Inflammatory macrophage (primary cell): ENCODE measurements at regions not wholly inside any gene's neighbourhood (a gene's known extent, or its start where the extent isn't known, plus 50 kb on each side); places are given as distances from the start of the nearest gene placed in this dataset.

Experiments
- DNase-seq, 2 donors: peaks; one replicate each; pipeline ENCODE4 v3.0.0-alpha.2; 2020 to 2022

DNA sequence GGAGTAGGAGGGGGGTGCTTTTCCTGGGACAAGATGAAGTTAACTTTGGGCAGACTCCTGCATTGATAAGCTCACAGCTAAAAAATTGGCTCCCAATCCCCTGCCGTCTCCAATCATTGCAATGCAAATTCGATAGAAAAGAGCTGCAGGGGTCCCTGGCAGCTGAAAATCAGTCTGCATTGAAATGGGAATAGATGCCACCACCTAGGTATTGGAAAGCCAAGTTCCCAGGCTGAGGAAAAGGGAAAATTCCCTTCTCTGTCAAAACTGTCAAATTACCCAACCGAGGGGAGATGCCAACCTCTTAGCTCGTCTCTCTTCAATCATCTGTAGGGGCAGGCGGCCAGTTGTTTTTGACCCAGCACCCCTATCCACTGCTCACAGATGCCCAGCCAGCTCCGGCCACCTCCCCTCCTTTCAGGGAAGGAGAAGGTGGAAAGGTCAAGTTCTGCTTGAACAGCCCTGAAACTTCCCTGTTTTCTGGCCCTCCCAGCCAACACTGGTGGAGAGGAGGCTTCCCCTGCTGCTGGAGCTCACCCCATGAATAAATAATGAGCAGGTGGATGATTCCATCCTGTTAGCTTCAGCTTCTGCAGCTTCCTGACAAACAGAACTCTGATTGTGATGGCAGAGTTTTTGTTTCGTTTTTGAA, 916.3 kb downstream of the TBC1D22A start:
- no peak for DNase-seq

DNA sequence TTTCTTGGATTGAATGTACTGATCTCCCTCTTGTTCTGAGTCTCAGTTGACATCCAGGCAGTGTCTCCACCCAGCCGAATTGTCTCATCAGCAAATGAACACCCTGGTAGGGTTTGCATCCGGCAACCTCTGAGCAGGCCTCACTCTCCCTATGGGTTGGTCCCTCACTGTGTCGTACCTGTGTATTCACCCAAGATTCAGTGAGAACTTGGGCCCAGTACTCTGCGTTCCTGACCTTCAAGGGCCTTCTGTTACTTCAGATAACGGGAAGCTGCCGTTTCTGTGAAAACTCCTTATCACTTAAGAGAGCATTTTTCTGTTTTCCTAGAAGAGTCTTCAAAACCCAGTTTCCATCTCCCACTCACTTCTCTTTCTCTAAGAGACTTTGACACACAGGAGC, 915.6 kb downstream of the TBC1D22A start:
- no peak for DNase-seq

GRCh38 chr22:47676685-47677084, 914.2 kb downstream of the TBC1D22A start:
- no peak for DNase-seq

GRCh38 chr22:47674600-47674999, 912.1 kb downstream of the TBC1D22A start:
- DNase-seq = no peak

GRCh38 chr22:47673557-47673956, 911.1 kb downstream of the TBC1D22A start:
- no peak for DNase-seq

GRCh38 chr22:47672526-47672925, 910.1 kb downstream of the TBC1D22A start:
- no peak for DNase-seq

- DNase-seq = no peak
Observed at GRCh38 chr22:47665151-47665550, 902.7 kb downstream of the TBC1D22A start.

DNA sequence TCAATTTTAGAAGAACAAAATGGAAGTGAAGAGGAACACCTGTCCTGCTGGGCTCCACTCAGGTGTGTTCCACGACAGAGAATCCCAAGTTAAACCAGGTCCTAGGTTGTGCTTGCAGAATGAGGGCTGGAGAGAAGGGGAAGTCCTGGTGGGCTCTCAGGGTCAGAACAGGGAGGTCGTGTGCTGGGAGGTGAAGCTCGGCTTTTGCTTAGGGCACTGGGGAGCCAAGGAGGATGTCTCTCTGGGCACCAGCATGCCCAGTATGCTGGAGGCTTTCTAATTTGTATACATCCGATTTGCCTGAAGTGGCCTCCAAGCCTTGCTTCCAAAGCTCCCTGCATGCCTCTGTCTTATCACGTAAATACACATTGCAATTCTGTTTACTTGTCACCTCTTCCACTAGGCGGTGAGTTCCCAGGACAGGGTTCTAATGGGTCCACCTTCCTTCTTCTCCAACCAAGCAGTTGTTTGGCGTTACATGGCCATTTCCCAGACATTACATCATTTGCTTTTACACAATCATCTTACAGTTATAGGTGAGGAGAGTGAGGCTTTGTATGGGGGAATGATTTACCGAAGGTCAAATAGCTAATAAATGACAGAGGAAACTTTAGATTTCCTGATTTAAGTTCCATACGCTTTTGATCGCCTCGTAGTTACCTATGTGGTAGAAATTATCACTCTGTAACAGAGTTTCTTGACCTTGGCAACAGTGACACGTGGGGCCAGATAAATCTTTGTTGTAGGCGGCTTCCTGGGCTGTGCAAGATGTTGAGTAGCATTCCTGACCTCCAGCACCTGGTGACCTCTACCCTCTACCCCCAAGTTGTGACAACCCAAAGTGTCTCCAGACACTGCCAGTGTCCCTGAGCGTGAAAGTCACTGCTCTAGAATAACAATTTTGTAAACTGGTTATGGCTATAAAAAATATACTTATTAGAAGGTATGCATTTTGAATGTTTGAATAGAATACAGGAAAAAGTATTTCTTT, 901.5 kb downstream of the TBC1D22A start:
- DNase-seq = no peak

GRCh38 chr22:47659467-47660223, 897.2 kb downstream of the TBC1D22A start:
- no peak for DNase-seq

DNA sequence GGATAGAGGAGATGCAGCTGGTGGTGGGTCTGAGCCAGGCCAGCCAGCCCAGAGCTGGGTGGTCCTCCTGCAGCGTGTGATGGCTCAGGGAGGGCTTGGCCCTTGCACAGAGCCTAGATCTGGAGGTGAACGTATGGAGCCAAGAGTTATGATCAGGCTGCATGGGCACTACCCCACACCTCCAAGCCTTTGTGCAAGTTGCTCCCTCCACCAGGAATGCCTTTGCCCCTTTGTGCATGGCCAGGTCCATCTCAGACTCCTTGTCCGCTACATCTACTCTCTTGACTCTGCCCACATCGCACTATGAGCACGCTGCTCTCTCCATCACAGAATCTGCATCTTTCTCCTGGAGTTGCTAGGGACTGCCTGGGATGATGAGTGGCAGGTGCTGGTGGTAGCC, 895.7 kb downstream of the TBC1D22A start:
- no peak for DNase-seq

GRCh38 chr22:47657224-47657623, 894.8 kb downstream of the TBC1D22A start:
- DNase-seq = no peak

- DNase-seq = no peak
Observed at GRCh38 chr22:47656806-47657205, 894.4 kb downstream of the TBC1D22A start.

DNA sequence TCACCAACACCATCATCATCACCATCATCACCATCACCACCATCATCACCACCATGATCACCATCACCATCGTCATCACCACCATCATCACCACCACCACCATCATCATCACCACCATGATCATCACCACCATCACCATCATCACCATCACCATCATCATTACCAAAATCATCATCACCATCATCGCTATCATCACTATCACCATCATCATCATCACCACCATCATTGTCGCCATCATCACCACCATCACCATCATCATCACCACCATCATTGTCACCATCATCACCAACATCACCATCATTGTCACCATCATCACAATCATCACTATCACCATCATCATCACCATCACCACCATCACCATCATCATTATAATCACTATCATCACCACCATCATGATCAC, 893.5 kb downstream of the TBC1D22A start:
- DNase-seq = no peak

DNA sequence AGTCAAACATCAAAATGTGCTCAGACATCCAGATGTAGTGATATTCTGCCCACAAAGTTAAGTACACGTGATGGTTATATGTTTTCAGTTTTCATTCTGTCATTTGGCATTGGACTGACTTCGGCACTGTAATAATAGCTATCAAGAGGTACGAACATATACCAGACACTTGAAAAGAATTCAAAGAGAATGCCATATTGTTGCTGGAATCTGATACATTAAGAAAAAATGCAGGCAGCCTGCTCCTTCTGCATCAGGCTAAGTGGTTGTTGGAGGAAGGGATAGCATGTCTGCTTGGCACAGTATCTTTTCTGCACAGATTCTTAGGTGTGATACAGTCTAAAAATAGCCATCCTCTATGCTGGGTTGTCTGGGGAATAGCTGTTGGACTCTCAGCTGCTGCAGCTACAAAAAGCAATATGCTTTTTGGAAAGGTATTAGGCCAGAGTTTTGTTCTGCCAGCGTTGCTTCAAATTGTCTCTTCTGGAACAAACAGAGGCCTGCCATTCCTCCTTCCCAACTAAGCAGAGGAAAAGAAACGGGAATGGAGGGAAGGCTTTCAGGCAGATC, 892.6 kb downstream of the TBC1D22A start:
- no peak for DNase-seq

- DNase-seq = no peak
Observed at GRCh38 chr22:47653921-47654320, 891.5 kb downstream of the TBC1D22A start.

GRCh38 chr22:47651216-47651987, 889.0 kb downstream of the TBC1D22A start:
- DNase-seq = no peak

DNA sequence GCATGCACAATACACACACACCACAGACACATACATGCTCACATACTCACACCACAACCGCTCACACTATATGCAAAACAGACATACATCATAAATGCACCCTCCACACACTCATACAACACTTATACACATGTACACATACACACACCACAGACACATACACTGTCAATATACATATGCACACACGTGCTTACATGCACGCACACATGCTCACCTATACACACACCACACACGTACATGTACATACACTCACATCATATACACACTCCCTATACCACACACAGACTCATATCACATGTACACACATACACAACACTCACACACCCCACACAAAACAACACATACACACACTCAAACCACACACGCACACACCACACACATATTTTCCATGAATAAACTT, 885.3 kb downstream of the TBC1D22A start:
- no peak for DNase-seq

DNA sequence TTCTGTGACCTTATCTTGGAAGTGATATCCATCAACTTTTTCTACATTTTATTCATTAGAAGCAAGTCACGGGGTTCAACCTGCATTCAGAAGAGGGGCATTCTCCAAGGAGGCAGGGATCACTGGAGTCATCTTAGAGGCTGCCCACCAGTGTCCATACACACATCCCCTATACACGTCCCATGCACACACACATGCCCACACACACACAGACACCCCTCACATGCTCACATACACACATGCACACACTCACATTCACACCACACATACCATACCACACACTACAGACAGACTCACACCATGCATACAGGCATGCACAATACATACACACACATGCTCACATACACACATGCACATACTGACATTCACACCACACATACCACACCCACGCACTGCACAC, 884.7 kb downstream of the TBC1D22A start:
- no peak for DNase-seq

DNA sequence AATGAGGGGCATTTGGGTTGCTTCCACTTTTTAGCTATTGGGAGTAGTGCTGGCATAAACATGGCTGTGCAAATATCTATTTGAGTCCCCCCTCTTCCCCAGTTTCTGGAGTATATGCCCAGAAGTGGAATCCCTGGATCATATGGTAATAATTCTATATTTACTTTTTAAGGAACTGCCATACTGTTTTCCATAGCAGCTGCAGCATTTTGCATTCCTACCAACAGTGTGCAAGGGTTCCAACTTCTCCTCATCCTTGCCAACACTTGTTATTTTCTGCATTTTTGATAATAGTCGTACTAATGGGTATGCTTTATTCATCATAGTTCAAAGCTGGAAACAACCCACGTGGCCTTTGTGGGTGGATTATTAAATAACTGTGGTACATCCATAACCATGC, 883.5 kb downstream of the TBC1D22A start:
- no peak for DNase-seq

- no peak for DNase-seq
Observed at GRCh38 chr22:47645450-47645914, 883.0 kb downstream of the TBC1D22A start.

GRCh38 chr22:47634347-47634746, 871.9 kb downstream of the TBC1D22A start:
- no peak for DNase-seq

GRCh38 chr22:47633111-47633510, 870.7 kb downstream of the TBC1D22A start:
- DNase-seq = no peak
